ENCODE measurements at regions not wholly inside any gene's neighbourhood (a gene's known extent, or its start where the extent isn't known, plus 50 kb on each side); places are given as distances from the start of the nearest gene placed in this dataset.
A peak's percentile ranks its signal among the peaks of the same experiment; 100 is the strongest.

GRCh38 chr1:117760485-117760884, 154.6 kb downstream of the TENT5C start:
- H2AK5ac ChIP-seq (ENCODE audit: low read depth, low read length): no peak overlapping the region; the same call in 1 of the 2 replicates
- TF ChIP-seq CEBPB (IDR thresholded peaks at IDR 0.05; ENCODE audit: low read depth, low read length): no peak
- TF ChIP-seq, protein P1, sequence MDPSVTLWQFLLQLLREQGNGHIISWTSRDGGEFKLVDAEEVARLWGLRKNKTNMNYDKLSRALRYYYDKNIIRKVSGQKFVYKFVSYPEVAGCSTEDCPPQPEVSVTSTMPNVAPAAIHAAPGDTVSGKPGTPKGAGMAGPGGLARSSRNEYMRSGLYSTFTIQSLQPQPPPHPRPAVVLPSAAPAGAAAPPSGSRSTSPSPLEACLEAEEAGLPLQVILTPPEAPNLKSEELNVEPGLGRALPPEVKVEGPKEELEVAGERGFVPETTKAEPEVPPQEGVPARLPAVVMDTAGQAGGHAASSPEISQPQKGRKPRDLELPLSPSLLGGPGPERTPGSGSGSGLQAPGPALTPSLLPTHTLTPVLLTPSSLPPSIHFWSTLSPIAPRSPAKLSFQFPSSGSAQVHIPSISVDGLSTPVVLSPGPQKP (IDR thresholded peaks at IDR 0.05; ENCODE audit: borderline replicate concordance, low read depth, low read length): no peak
- TF ChIP-seq CTCF (conservative IDR thresholded peaks at IDR 0.05; ENCODE audit: low read depth, low read length): no peak
- TF ChIP-seq BHLHE40 (IDR thresholded peaks at IDR 0.05; ENCODE audit: low read depth, low read length): no peak
- no peak for TF ChIP-seq CHD1 (IDR thresholded peaks at IDR 0.05; ENCODE audit: low read depth, low read length)
- no peak for TF ChIP-seq MAFK (IDR thresholded peaks at IDR 0.05; ENCODE audit: low read depth, low read length)
- TF ChIP-seq RCOR1 (IDR thresholded peaks at IDR 0.05; ENCODE audit: insufficient replicate concordance, low read length): no peak
- TF ChIP-seq RAD21 (IDR thresholded peaks at IDR 0.05; ENCODE audit: low read length): no peak
- no peak for TF ChIP-seq RFX5 (IDR thresholded peaks at IDR 0.05; ENCODE audit: low read depth, low read length)
- TF ChIP-seq SMC3 (IDR thresholded peaks at IDR 0.05; ENCODE audit: low read depth, low read length): no peak
- TF ChIP-seq POLR2A (IDR thresholded peaks at IDR 0.05; ENCODE audit: low read depth, low read length): no peak
- TF ChIP-seq FOS (IDR thresholded peaks at IDR 0.05; ENCODE audit: low read depth, low read length): no peak
- TF ChIP-seq NFE2L2 (IDR thresholded peaks at IDR 0.05; ENCODE audit: low read depth, low read length): no peak
- TF ChIP-seq, protein P2, sequence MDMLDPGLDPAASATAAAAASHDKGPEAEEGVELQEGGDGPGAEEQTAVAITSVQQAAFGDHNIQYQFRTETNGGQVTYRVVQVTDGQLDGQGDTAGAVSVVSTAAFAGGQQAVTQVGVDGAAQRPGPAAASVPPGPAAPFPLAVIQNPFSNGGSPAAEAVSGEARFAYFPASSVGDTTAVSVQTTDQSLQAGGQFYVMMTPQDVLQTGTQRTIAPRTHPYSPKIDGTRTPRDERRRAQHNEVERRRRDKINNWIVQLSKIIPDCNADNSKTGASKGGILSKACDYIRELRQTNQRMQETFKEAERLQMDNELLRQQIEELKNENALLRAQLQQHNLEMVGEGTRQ (IDR thresholded peaks at IDR 0.05; ENCODE audit: low read depth, low read length): no peak
- no peak for TF ChIP-seq MXI1 (IDR thresholded peaks at IDR 0.05; ENCODE audit: borderline replicate concordance, low read depth, low read length)
- TF ChIP-seq MAZ (IDR thresholded peaks at IDR 0.05; ENCODE audit: borderline replicate concordance, low read depth, low read length): no peak
- H3K4me2 ChIP-seq (ENCODE audit: low read depth, low read length): no peak overlapping the region
- H3K4me3 ChIP-seq (ENCODE audit: insufficient read depth, low read depth, low read length): no peak overlapping the region
- no peak for ATAC-seq (ENCODE audit: low read depth)
- no peak overlapping the region for H3K56ac ChIP-seq (ENCODE audit: extremely low read depth, insufficient read depth, low read length)
- CTCF ChIA-PET: interaction anchor here (0.6 kb wide), 1 partner anchor 34 kb away, joined by 4 read pairs; no protein-coding TSS in a partner anchor
- 0 out of 3 replicates have a peak overlapping the region, but pooled peaks have one; percentile 52 for H2BK15ac ChIP-seq (ENCODE audit: low read depth, low read length)
- H3K14ac ChIP-seq (replicated peaks; ENCODE audit: low read depth, low read length): 0 out of 2 replicates have a peak overlapping the region, but pooled peaks have one; percentile 20
- no peaks in the 10 kb centered on the region for H3K36me3 ChIP-seq (ENCODE audit: control insufficient read depth, insufficient read depth, low read length)
- H3K9ac ChIP-seq (ENCODE audit: low read depth, low read length): no peak overlapping the region
- H3K23ac ChIP-seq (ENCODE audit: low read depth, low read length): no peak overlapping the region
- in situ Hi-C loops (cut with MboI; ENCODE audit: low sequenced_read_pairs): loop anchor here (5.0 to 25.0 kb wide), 3 partner anchors 127 to 398 kb away; partner anchors contain the start of gene MAN1A2
- dilution Hi-C loops (cut with HindIII; ENCODE audit: low sequenced_read_pairs, unreplicated experiment): no loop called here
- no peak overlapping the region for H3K27ac ChIP-seq (ENCODE audit: insufficient read depth, low read length)
- H3K9me3 ChIP-seq (ENCODE audit: control insufficient read depth, insufficient read depth, low read length): no peaks in the 10 kb centered on the region
- WGBS, 2 experiments (ENCODE audit: extremely low coverage in 2 of 2, insufficient read length in 1 of 2): no CpG with 5 or more reads among the region's 2 CpGs
- peaks cover 6% of the 10 kb centered on the region for H3K9me1 ChIP-seq (ENCODE audit: insufficient read depth, low read length)
- peaks cover 0 to 13% of the 10 kb centered on the region in 2 experiments; a peak in 2 of 4 replicates for H3K79me1 ChIP-seq (ENCODE audit: low read depth in 1 of 2, low read length in 2 of 2)
- H4K91ac ChIP-seq (ENCODE audit: insufficient read depth, low read depth, low read length): no peak overlapping the region
- H2AK9ac ChIP-seq (replicated peaks; ENCODE audit: low read depth, low read length, poor library complexity): no peak overlapping the region
- POLR2A ChIA-PET (ENCODE audit: unreplicated experiment): no interaction called here
- peak overlapping the region in 1 of 2 experiments; percentile 28; a peak in 1 of 4 replicates for H4K8ac ChIP-seq (ENCODE audit: low read depth in 2 of 2, low read length in 2 of 2)
- no peak overlapping the region for H3K4ac ChIP-seq (ENCODE audit: low read depth, low read length)
- no peak overlapping the region for H2BK20ac ChIP-seq (ENCODE audit: low read depth, low read length)
- no peak overlapping the region for H2AFZ ChIP-seq (replicated peaks; ENCODE audit: low read length, poor library complexity)
- H4K5ac ChIP-seq (ENCODE audit: low read depth, low read length): no peak overlapping the region
- H2BK5ac ChIP-seq (ENCODE audit: low read depth, low read length, poor library complexity, severe bottlenecking): no peak overlapping the region
- DNase-seq: no peak
- no TSS peak for BruUV-seq (replicated peaks)
- no peaks in the 10 kb centered on the region for H3K27me3 ChIP-seq (ENCODE audit: control insufficient read depth, insufficient read depth, low read length)
- H2BK120ac ChIP-seq (ENCODE audit: low read depth, low read length): peak overlapping the region; percentile 33; the same call in 1 of the 2 replicates
- no peaks in the 10 kb centered on the region for H4K20me1 ChIP-seq (ENCODE audit: insufficient read depth, low read length)
- H3K18ac ChIP-seq (ENCODE audit: low read depth, low read length): no peak overlapping the region
- intact Hi-C loops (cut with micrococcal nuclease): no loop called here
- peaks cover 4% of the 10 kb centered on the region; the same call in 1 of the 2 replicates for H3K4me1 ChIP-seq (ENCODE audit: control insufficient read depth, insufficient read depth, low read length)

Measured in IMR-90 (cell line).